HG03575 (cell line): ENCODE measurements at regions not wholly inside any gene's neighbourhood (a gene's known extent, or its start where the extent isn't known, plus 50 kb on each side); places are given as distances from the start of the nearest gene placed in this dataset.

Experiments
- ATAC-seq: cut with Tn5 transposase; IDR thresholded peaks from one replicate; pipeline ENCODE4 v1.9.1; 2021; ENCODE audit not compliant: unreplicated experiment, insufficient number of reproducible peaks, low FRiP score; ENCODE audit errors: extremely low read depth

DNA sequence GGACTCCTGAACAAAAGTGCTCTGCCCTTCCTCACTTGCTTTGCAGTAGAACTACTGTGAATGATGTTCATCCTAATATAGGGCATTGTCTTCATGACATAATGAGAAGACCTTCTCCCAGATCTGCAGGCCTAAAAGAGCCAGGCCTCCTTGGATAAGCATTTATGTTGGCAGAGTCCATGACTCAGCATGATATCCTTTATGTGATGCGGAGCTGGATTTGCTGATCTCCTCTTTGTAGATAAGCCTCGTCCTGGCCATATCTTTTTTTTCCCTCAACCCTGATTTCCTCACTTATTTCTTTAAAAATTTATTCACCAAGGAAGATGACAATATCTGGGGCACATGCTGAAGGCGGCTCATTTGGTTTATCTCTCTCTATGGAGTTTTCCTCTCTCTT, 62.4 kb upstream of the TAS2R1 start:
- ATAC-seq: no peak

DNA sequence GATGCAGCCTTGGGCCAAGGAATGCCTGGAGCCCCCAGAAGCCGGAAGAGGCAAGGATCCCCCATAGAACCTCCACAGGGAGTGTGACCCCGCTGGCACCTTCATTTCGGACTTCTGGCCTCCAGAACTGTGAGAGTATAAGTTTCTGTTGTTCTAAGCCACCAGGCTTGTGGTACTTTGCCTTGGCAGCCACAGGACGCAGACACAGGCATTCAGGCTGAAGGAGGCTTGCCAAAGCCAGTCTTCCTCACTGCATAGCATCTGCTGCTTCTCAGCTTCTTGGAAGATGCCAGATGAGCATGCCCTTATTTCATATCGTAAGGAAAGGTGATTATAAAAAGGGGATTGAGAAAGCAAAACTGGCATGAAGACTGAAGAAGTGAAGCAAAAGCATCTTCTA, 61.1 kb upstream of the TAS2R1 start:
- no peak for ATAC-seq

DNA sequence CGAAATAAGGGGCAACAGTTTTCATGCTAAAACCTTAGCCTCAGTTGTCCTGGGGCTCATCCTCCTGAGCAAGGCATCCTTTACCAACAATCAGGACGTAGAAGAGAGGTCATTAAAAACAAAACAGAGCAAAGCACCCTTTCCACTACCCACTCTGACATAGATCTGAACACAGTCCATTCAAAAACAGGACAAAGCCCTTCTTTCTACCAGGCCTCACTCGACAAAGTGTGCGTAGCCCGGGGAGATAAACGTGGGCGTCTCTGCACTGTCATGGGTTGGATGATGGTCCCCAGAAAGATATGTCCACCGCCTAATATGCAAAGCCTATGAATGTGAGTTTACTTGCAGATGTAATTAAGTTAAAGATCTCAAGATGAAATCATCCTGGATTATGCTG, 60.6 kb upstream of the TAS2R1 start:
- no peak for ATAC-seq

DNA sequence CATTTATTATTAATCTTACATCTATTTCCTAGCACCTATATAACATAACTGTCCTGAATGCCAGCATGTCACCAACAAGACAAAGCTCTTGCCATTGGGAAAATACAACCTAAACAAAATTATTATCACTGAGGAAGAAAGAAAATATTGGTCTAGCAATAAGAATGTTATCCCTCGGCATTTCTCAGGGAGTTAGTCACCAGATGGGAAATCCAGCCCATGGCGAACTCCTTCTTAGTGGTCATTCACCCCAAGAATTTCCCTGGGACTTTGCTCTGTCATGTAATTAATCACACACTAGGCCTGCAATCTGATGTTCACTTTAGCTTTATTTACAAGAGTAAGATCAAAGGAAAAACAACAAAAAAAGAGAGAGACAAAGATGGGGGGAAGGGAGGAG, 56.1 kb upstream of the TAS2R1 start:
- no peak for ATAC-seq

DNA sequence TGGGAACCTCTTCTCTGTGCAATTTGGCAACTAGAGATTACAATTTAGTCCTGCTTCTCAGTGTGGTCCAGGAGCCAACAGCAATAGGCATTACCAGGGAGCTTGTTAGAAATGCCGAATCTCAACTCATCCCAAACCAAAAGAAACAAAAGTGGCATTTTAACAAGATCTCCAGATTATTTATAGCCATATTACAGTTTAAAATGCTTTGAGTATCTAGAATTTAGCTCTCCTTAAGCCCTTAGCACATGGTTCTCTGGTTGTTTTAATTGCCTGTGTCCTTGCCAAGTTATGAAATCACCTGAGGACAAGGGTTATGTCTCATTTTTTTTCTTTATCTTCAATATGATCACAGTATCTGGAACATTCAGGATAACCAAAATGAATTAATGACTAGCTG, 51.6 kb upstream of the TAS2R1 start:
- ATAC-seq: no peak
